Smooth muscle cell (in vitro differentiated cells): ENCODE measurements at regions not wholly inside any gene's neighbourhood (a gene's known extent, or its start where the extent isn't known, plus 50 kb on each side); places are given as distances from the start of the nearest gene placed in this dataset.

Experiments
- DNase-seq: peaks from one replicate; lab custom pipeline; 2025; ENCODE audit not compliant: unreplicated experiment; lab: John Stamatoyannopoulos, UW
- H2AFZ ChIP-seq: fragments of 200-600 bp; sonication (generic); 2 replicates; pipeline ENCODE4 v1.6.0; 2016; ENCODE audit warnings: antibody characterized with exemption, low read depth, mild to moderate bottlenecking
- H3F3A ChIP-seq: fragments of 200-600 bp; sonication (generic); 2 replicates; pipeline ENCODE4 v1.6.0; 2017; ENCODE audit warnings: antibody characterized with exemption, low read depth
- H3K27ac ChIP-seq: fragments of 200-600 bp; sonication (generic); 2 replicates; pipeline ENCODE4 v1.5.1; 2016; ENCODE audit warnings: low read depth, mild to moderate bottlenecking
- H3K27me3 ChIP-seq: fragments of 200-600 bp; sonication (generic); 2 replicates; pipeline ENCODE4 v1.6.1; 2016; ENCODE audit warnings: low read depth, mild to moderate bottlenecking
- H3K36me3 ChIP-seq: fragments of 200-600 bp; sonication (generic); 2 replicates; pipeline ENCODE4 v1.5.1; 2016; ENCODE audit warnings: low read depth
- H3K4me1 ChIP-seq: fragments of 200-600 bp; sonication (generic); 2 replicates; pipeline ENCODE4 v1.5.1; 2016; ENCODE audit warnings: low read depth
- H3K4me2 ChIP-seq: fragments of 200-600 bp; sonication (generic); 2 replicates; pipeline ENCODE4 v1.6.0; 2016; ENCODE audit warnings: mild to moderate bottlenecking
- H3K4me3 ChIP-seq: fragments of 200-600 bp; sonication (generic); 2 replicates; pipeline ENCODE4 v1.5.1; 2016; ENCODE audit warnings: mild to moderate bottlenecking
- H3K79me2 ChIP-seq: fragments of 200-600 bp; sonication (generic); 2 replicates; pipeline ENCODE4 v1.6.0; 2016; ENCODE audit warnings: low read depth, mild to moderate bottlenecking
- H3K9ac ChIP-seq: fragments of 200-600 bp; sonication (generic); 2 replicates; pipeline ENCODE4 v1.6.0; 2016; ENCODE audit warnings: low read depth
- H3K9me3 ChIP-seq: fragments of 200-600 bp; sonication (generic); replicated peaks from 2 replicates; pipeline ENCODE4 v1.5.1; 2016; ENCODE audit warnings: low read depth
- H4K20me1 ChIP-seq: fragments of 200-600 bp; sonication (generic); 2 replicates; pipeline ENCODE4 v1.6.0; 2016; ENCODE audit warnings: low read depth
- CTCF ChIP-seq: fragments of 200-600 bp; sonication (generic); IDR thresholded peaks from 2 replicates; pipeline ENCODE4 v1.5.1; 2017; ENCODE audit warnings: borderline replicate concordance, mild to moderate bottlenecking, antibody characterized with exemption; ENCODE audit not compliant: insufficient read depth, poor library complexity, severe bottlenecking
- WGBS: methylation state at CpG from one replicate; pipeline ENCODE4 v1.1.7; 2016; ENCODE audit warnings: low lambda C conversion rate; 5-methylcytosine and 5-hydroxymethylcytosine counted together

- Histone ChIP-seq H3K4me2 (no peak overlapping the region), H4K20me1 (no peaks in the 10 kb centered on the region), H3K27ac (no peak overlapping the region), H3K9ac (no peak overlapping the region), H3K9me3 (no peaks in the 10 kb centered on the region), H3K4me1 (no peaks in the 10 kb centered on the region), H3K79me2 (no peaks in the 10 kb centered on the region), H3F3A (no peaks in the 10 kb centered on the region), H3K27me3 (no peaks in the 10 kb centered on the region), H3K4me3 (no peak overlapping the region), H3K36me3 (no peaks in the 10 kb centered on the region), H2AFZ (no peak overlapping the region)
- 86% methylated on average over 2 of the region's 2 CpGs for WGBS
- TF ChIP-seq CTCF, result no peak
- DNase-seq, result no peak
These were observed 101.0 kb upstream of the THBS1 start for GRCh38 chr15:39479911-39480310.

GRCh38 chr15:39482459-39482858 lies 98.4 kb upstream of the THBS1 start:
- Histone ChIP-seq H3K27ac (no peak overlapping the region), H2AFZ (no peak overlapping the region), H3K79me2 (no peaks in the 10 kb centered on the region), H4K20me1 (no peaks in the 10 kb centered on the region), H3K9me3 (no peaks in the 10 kb centered on the region), H3K4me2 (no peak overlapping the region), H3K9ac (no peak overlapping the region), H3F3A (no peaks in the 10 kb centered on the region), H3K4me1 (no peaks in the 10 kb centered on the region), H3K4me3 (no peak overlapping the region), H3K27me3 (no peaks in the 10 kb centered on the region), H3K36me3 (no peaks in the 10 kb centered on the region)
- no peak for TF ChIP-seq CTCF
- no peak for DNase-seq
- 60% methylated on average over 3 of the region's 3 CpGs for WGBS

- no peak overlapping the region for H2AFZ ChIP-seq
- H3K4me2 ChIP-seq, result no peak overlapping the region
- no peaks in the 10 kb centered on the region for H3K36me3 ChIP-seq
- WGBS, result 76% methylated on average over 4 of the region's 4 CpGs
- no peaks in the 10 kb centered on the region for H3K27me3 ChIP-seq
- H3K27ac ChIP-seq, result no peak overlapping the region
- H3K79me2 ChIP-seq, result no peaks in the 10 kb centered on the region
- H3K4me1 ChIP-seq, result no peaks in the 10 kb centered on the region
- no peaks in the 10 kb centered on the region for H4K20me1 ChIP-seq
- no peaks in the 10 kb centered on the region for H3K9me3 ChIP-seq
- no peak for TF ChIP-seq CTCF
- H3F3A ChIP-seq, result no peaks in the 10 kb centered on the region
- no peak for DNase-seq
- H3K4me3 ChIP-seq, result no peak overlapping the region
- no peak overlapping the region for H3K9ac ChIP-seq
These were observed 94.0 kb upstream of the THBS1 start for GRCh38 chr15:39486621-39487457.

GRCh38 chr15:39487458-39487735 lies 93.5 kb upstream of the THBS1 start:
- Histone ChIP-seq H3K36me3 (no peaks in the 10 kb centered on the region), H3K27me3 (no peaks in the 10 kb centered on the region), H3F3A (no peaks in the 10 kb centered on the region), H2AFZ (no peak overlapping the region), H3K9ac (no peak overlapping the region), H3K4me1 (no peaks in the 10 kb centered on the region), H3K9me3 (no peaks in the 10 kb centered on the region), H4K20me1 (no peaks in the 10 kb centered on the region), H3K27ac (no peak overlapping the region), H3K4me2 (no peak overlapping the region), H3K4me3 (no peak overlapping the region), H3K79me2 (no peaks in the 10 kb centered on the region)
- no peak for TF ChIP-seq CTCF
- no peak for DNase-seq
